ENCODE measurements at regions not wholly inside any gene's neighbourhood (a gene's known extent, or its start where the extent isn't known, plus 50 kb on each side); places are given as distances from the start of the nearest gene placed in this dataset.
"Not testable (repeated sequence)": the region's sequence is repeated elsewhere in the genome, so short reads cannot be mapped to it uniquely, and the experiment has no call there.

- no peaks in the 10 kb centered on the region for H3K9me3 ChIP-seq (ENCODE audit: control insufficient read depth in 1 of 2, low read length in 2 of 2)
- H3K27me3 ChIP-seq (ENCODE audit: insufficient read depth, low read length): no peaks in the 10 kb centered on the region
- POLR2A ChIA-PET (ENCODE audit: partially characterized antibody): no interaction called here
- Mint-ChIP-seq H3K27ac (no peak overlapping the region), H3K9me3 (peaks cover 0 to 22% (median 7%) of the 10 kb centered on the region in 8 donors), H3K36me3 (no peaks in the 10 kb centered on the region), H3K4me1 (no peaks in the 10 kb centered on the region), H3K4me3 (no peak overlapping the region), H3K27me3 (no peaks in the 10 kb centered on the region)
- no peaks in the 10 kb centered on the region for H3K4me1 ChIP-seq (ENCODE audit: insufficient read depth, low read length)
- no peak for DNase-seq
- intact Hi-C loops (cut with micrococcal nuclease): no loop called here
- CTCF ChIA-PET (ENCODE audit: partially characterized antibody): no interaction called here
- H3K36me3 ChIP-seq (ENCODE audit: insufficient read depth, low read length): no peaks in the 10 kb centered on the region
- no peak overlapping the region for H3K27ac ChIP-seq (ENCODE audit: low read depth, low read length)
- H3K4me3 ChIP-seq (ENCODE audit: low read length in 2 of 2): no peak overlapping the region
Observed at GRCh38 chr5:29469581-29469980, 1723.9 kb upstream of the CDH6 start.

- H3K27ac Mint-ChIP-seq: no peak overlapping the region
- H3K4me1 Mint-ChIP-seq: no peaks in the 10 kb centered on the region
- ChIA-PET POLR2A (ENCODE audit: partially characterized antibody) (no interaction called here), CTCF (ENCODE audit: partially characterized antibody) (no interaction called here)
- H3K27ac ChIP-seq (ENCODE audit: low read depth, low read length): no peak overlapping the region
- no peaks in the 10 kb centered on the region for H3K27me3 Mint-ChIP-seq
- no peaks in the 10 kb centered on the region for H3K27me3 ChIP-seq (ENCODE audit: insufficient read depth, low read length)
- H3K9me3 Mint-ChIP-seq: peaks cover 0 to 15% (median 4%) of the 10 kb centered on the region in 8 donors
- no peak overlapping the region for H3K4me3 Mint-ChIP-seq
- H3K9me3 ChIP-seq (ENCODE audit: control insufficient read depth in 1 of 2, low read length in 2 of 2): no peaks in the 10 kb centered on the region
- no peaks in the 10 kb centered on the region for H3K4me1 ChIP-seq (ENCODE audit: insufficient read depth, low read length)
- intact Hi-C loops (cut with micrococcal nuclease): no loop called here
- no peaks in the 10 kb centered on the region for H3K36me3 ChIP-seq (ENCODE audit: insufficient read depth, low read length)
- DNase-seq: no peak
- H3K36me3 Mint-ChIP-seq: no peaks in the 10 kb centered on the region
- H3K4me3 ChIP-seq (ENCODE audit: low read length in 2 of 2): no peak overlapping the region
Observed at GRCh38 chr5:29462241-29462640, 1731.2 kb upstream of the CDH6 start.

GRCh38 chr5:29460971-29461559, 1732.4 kb upstream of the CDH6 start:
- intact Hi-C loops (cut with micrococcal nuclease): no loop called here
- no peaks in the 10 kb centered on the region for H3K4me1 ChIP-seq (ENCODE audit: insufficient read depth, low read length)
- no peak overlapping the region for H3K27ac ChIP-seq (ENCODE audit: low read depth, low read length)
- H3K4me3 Mint-ChIP-seq: no peak overlapping the region
- H3K9me3 Mint-ChIP-seq: peaks cover 0 to 10% (median 2%) of the 10 kb centered on the region in 8 donors
- H3K9me3 ChIP-seq (ENCODE audit: control insufficient read depth in 1 of 2, low read length in 2 of 2): no peaks in the 10 kb centered on the region
- ChIA-PET POLR2A (ENCODE audit: partially characterized antibody) (no interaction called here), CTCF (ENCODE audit: partially characterized antibody) (no interaction called here)
- no peak for DNase-seq
- no peaks in the 10 kb centered on the region for H3K27me3 Mint-ChIP-seq
- H3K27me3 ChIP-seq (ENCODE audit: insufficient read depth, low read length): no peaks in the 10 kb centered on the region
- no peaks in the 10 kb centered on the region for H3K36me3 Mint-ChIP-seq
- no peak overlapping the region for H3K27ac Mint-ChIP-seq
- no peaks in the 10 kb centered on the region for H3K36me3 ChIP-seq (ENCODE audit: insufficient read depth, low read length)
- H3K4me3 ChIP-seq (ENCODE audit: low read length in 2 of 2): no peak overlapping the region
- H3K4me1 Mint-ChIP-seq: no peaks in the 10 kb centered on the region

DNA sequence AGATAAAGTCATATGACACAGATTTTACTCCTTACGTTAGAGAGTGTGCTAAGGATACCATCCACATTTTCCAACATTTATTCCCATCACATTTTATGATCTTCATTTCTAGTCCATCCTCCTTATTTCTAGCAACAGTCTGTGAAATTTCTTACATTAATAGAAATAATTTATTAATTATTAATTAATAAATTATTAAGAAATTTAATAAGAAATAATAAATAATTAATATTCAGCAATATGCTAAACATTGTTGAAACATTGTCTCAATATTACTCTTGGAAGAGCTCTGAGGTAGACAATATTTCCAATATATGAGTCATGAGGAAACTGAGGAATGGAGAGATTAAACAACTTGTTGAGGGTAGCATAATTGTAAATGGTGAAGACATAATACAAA, 1742.5 kb upstream of the CDH6 start:
- H3K36me3 Mint-ChIP-seq; H3K27me3 Mint-ChIP-seq; H3K4me3 ChIP-seq (ENCODE audit: low read length in 2 of 2); DNase-seq; H3K4me1 ChIP-seq (ENCODE audit: insufficient read depth, low read length); H3K27me3 ChIP-seq (ENCODE audit: insufficient read depth, low read length); H3K9me3 ChIP-seq (ENCODE audit: control insufficient read depth in 1 of 2, low read length in 2 of 2); intact Hi-C loops (cut with micrococcal nuclease); H3K27ac ChIP-seq (ENCODE audit: low read depth, low read length); H3K36me3 ChIP-seq (ENCODE audit: insufficient read depth, low read length); H3K4me1 Mint-ChIP-seq; H3K4me3 Mint-ChIP-seq; CTCF ChIA-PET (ENCODE audit: partially characterized antibody); H3K27ac Mint-ChIP-seq; POLR2A ChIA-PET (ENCODE audit: partially characterized antibody): not testable (repeated sequence)
- peaks cover 0 to 15% (median 9%) of the 10 kb centered on the region in 8 donors for H3K9me3 Mint-ChIP-seq

DNA sequence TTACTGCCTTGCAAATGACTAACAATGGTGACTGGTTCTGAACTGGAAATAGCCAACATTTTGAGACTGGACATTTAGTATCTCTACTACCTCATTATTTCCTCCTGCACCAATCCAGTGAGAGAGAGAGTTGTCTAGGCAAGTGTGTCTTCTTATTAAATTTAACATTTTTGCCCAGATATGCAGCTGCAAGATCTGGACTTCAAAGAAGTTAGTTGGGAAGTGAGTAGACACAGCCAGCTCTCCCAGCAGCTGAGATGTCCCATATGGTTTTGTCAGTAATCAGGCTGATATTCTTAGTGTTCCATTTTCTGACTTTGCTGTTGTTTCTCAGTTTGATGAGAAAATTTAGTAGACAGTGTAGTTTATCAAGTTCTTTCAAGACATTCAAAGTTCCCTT, 1778.8 kb upstream of the CDH6 start:
- no peak for DNase-seq
- H3K9me3 ChIP-seq (ENCODE audit: control insufficient read depth in 1 of 2, low read length in 2 of 2): no peaks in the 10 kb centered on the region
- Mint-ChIP-seq H3K27ac (no peak overlapping the region), H3K36me3 (no peaks in the 10 kb centered on the region), H3K4me3 (no peak overlapping the region), H3K27me3 (no peaks in the 10 kb centered on the region), H3K9me3 (peaks cover 0 to 20% (median 5%) of the 10 kb centered on the region in 8 donors), H3K4me1 (no peaks in the 10 kb centered on the region)
- intact Hi-C loops (cut with micrococcal nuclease): no loop called here
- no peaks in the 10 kb centered on the region for H3K36me3 ChIP-seq (ENCODE audit: insufficient read depth, low read length)
- no peak overlapping the region for H3K27ac ChIP-seq (ENCODE audit: low read depth, low read length)
- CTCF ChIA-PET (ENCODE audit: partially characterized antibody): no interaction called here
- POLR2A ChIA-PET (ENCODE audit: partially characterized antibody): no interaction called here
- no peak overlapping the region for H3K4me3 ChIP-seq (ENCODE audit: low read length in 2 of 2)
- H3K27me3 ChIP-seq (ENCODE audit: insufficient read depth, low read length): no peaks in the 10 kb centered on the region
- H3K4me1 ChIP-seq (ENCODE audit: insufficient read depth, low read length): no peaks in the 10 kb centered on the region

- intact Hi-C loops (cut with micrococcal nuclease): no loop called here
- H3K27me3 Mint-ChIP-seq: no peaks in the 10 kb centered on the region
Observed at GRCh38 chr5:29412979-29413378, 1780.5 kb upstream of the CDH6 start.

GRCh38 chr5:29402270-29402669, 1791.2 kb upstream of the CDH6 start:
- H3K27ac Mint-ChIP-seq: no peak overlapping the region

More at GRCh38 chr5:29412979-29413378, 1780.5 kb upstream of the CDH6 start:
- Histone ChIP-seq H3K27me3 (ENCODE audit: insufficient read depth, low read length) (no peaks in the 10 kb centered on the region), H3K4me3 (ENCODE audit: low read length in 2 of 2) (no peak overlapping the region), H3K36me3 (ENCODE audit: insufficient read depth, low read length) (no peaks in the 10 kb centered on the region), H3K4me1 (ENCODE audit: insufficient read depth, low read length) (no peaks in the 10 kb centered on the region), H3K27ac (ENCODE audit: low read depth, low read length) (no peak overlapping the region), H3K9me3 (ENCODE audit: control insufficient read depth in 1 of 2, low read length in 2 of 2) (no peaks in the 10 kb centered on the region)
- no peak for DNase-seq
- Mint-ChIP-seq H3K36me3 (no peaks in the 10 kb centered on the region), H3K4me1 (no peaks in the 10 kb centered on the region), H3K9me3 (peaks cover 2 to 21% (median 6%) of the 10 kb centered on the region in 8 donors), H3K4me3 (no peak overlapping the region), H3K27ac (no peak overlapping the region)
- ChIA-PET CTCF (ENCODE audit: partially characterized antibody) (no interaction called here), POLR2A (ENCODE audit: partially characterized antibody) (no interaction called here)

GRCh38 chr5:29389993-29390392, 1803.5 kb upstream of the CDH6 start:
- H3K27ac ChIP-seq (ENCODE audit: low read depth, low read length): no peak overlapping the region
- no peaks in the 10 kb centered on the region for H3K27me3 ChIP-seq (ENCODE audit: insufficient read depth, low read length)
- DNase-seq: no peak
- H3K4me1 ChIP-seq (ENCODE audit: insufficient read depth, low read length): no peaks in the 10 kb centered on the region
- H3K36me3 ChIP-seq (ENCODE audit: insufficient read depth, low read length): no peaks in the 10 kb centered on the region
- Mint-ChIP-seq H3K36me3 (no peaks in the 10 kb centered on the region), H3K9me3 (peaks cover 0 to 14% (median 10%) of the 10 kb centered on the region in 8 donors), H3K27ac (no peak overlapping the region), H3K4me1 (no peaks in the 10 kb centered on the region), H3K27me3 (no peaks in the 10 kb centered on the region), H3K4me3 (no peak overlapping the region)
- POLR2A ChIA-PET (ENCODE audit: partially characterized antibody): no interaction called here
- intact Hi-C loops (cut with micrococcal nuclease): no loop called here
- H3K4me3 ChIP-seq (ENCODE audit: low read length in 2 of 2): no peak overlapping the region
- H3K9me3 ChIP-seq (ENCODE audit: control insufficient read depth in 1 of 2, low read length in 2 of 2): peaks cover 0 to 6% of the 10 kb centered on the region in 2 donors
- CTCF ChIA-PET (ENCODE audit: partially characterized antibody): no interaction called here

More at GRCh38 chr5:29402270-29402669, 1791.2 kb upstream of the CDH6 start:
- H3K36me3 ChIP-seq (ENCODE audit: insufficient read depth, low read length): no peaks in the 10 kb centered on the region
- H3K9me3 ChIP-seq (ENCODE audit: control insufficient read depth in 1 of 2, low read length in 2 of 2): peaks cover 0 to 7% of the 10 kb centered on the region in 2 donors
- ChIA-PET CTCF (ENCODE audit: partially characterized antibody) (no interaction called here), POLR2A (ENCODE audit: partially characterized antibody) (no interaction called here)
- no peak overlapping the region for H3K27ac ChIP-seq (ENCODE audit: low read depth, low read length)
- Mint-ChIP-seq H3K4me1 (no peaks in the 10 kb centered on the region), H3K9me3 (peaks cover 2 to 35% (median 24%) of the 10 kb centered on the region in 8 donors), H3K36me3 (no peaks in the 10 kb centered on the region), H3K4me3 (no peak overlapping the region), H3K27me3 (no peaks in the 10 kb centered on the region)
- H3K4me3 ChIP-seq (ENCODE audit: low read length in 2 of 2): no peak overlapping the region
- H3K27me3 ChIP-seq (ENCODE audit: insufficient read depth, low read length): no peaks in the 10 kb centered on the region
- intact Hi-C loops (cut with micrococcal nuclease): no loop called here
- H3K4me1 ChIP-seq (ENCODE audit: insufficient read depth, low read length): no peaks in the 10 kb centered on the region
- no peak for DNase-seq

All from CD4-positive, alpha-beta memory T cell (primary cell).